Fibroblast of skin of back (primary cell): ENCODE measurements at regions not wholly inside any gene's neighbourhood (a gene's known extent, or its start where the extent isn't known, plus 50 kb on each side); places are given as distances from the start of the nearest gene placed in this dataset.

Experiments
- DNase-seq: peaks from one replicate; pipeline ENCODE4 v3.0.0-alpha.2; 2013

GRCh38 chr1:106705971-106706370 lies 350.5 kb upstream of the PRMT6 start:
- no peak for DNase-seq

- peak; percentile 82 for DNase-seq
These were observed 338.9 kb upstream of the PRMT6 start for GRCh38 chr1:106717591-106717990.

- DNase-seq: no peak
These were observed 334.7 kb upstream of the PRMT6 start for GRCh38 chr1:106721790-106722189.

- no peak for DNase-seq
These were observed 334.0 kb upstream of the PRMT6 start for GRCh38 chr1:106722466-106722865.

- DNase-seq: peak; percentile 8
These were observed 329.3 kb upstream of the PRMT6 start for GRCh38 chr1:106727171-106727570.

GRCh38 chr1:106746448-106747085 lies 309.9 kb upstream of the PRMT6 start:
- no peak for DNase-seq

GRCh38 chr1:106747232-106747631 lies 309.2 kb upstream of the PRMT6 start:
- no peak for DNase-seq

GRCh38 chr1:106747791-106748190 lies 308.7 kb upstream of the PRMT6 start:
- DNase-seq: no peak

GRCh38 chr1:106748606-106749005 lies 307.9 kb upstream of the PRMT6 start:
- no peak for DNase-seq

GRCh38 chr1:106749491-106749890 lies 307.0 kb upstream of the PRMT6 start:
- no peak for DNase-seq

- DNase-seq: no peak
These were observed 306.6 kb upstream of the PRMT6 start for GRCh38 chr1:106749906-106750305.

- no peak for DNase-seq
These were observed 305.5 kb upstream of the PRMT6 start for GRCh38 chr1:106751002-106751401.

GRCh38 chr1:106753066-106753465 lies 303.4 kb upstream of the PRMT6 start:
- DNase-seq: peak; percentile 45

- no peak for DNase-seq
These were observed 301.5 kb upstream of the PRMT6 start for GRCh38 chr1:106754957-106755356.

- peak; percentile 79 for DNase-seq
These were observed 300.6 kb upstream of the PRMT6 start for GRCh38 chr1:106755682-106756406.

GRCh38 chr1:106756752-106757151 lies 299.7 kb upstream of the PRMT6 start:
- DNase-seq: no peak

- DNase-seq: peak; percentile 44
These were observed 288.4 kb upstream of the PRMT6 start for GRCh38 chr1:106768077-106768476.

GRCh38 chr1:106768501-106768900 lies 288.0 kb upstream of the PRMT6 start:
- DNase-seq: peak; percentile 75

GRCh38 chr1:106773206-106773605 lies 283.3 kb upstream of the PRMT6 start:
- no peak for DNase-seq

- DNase-seq: no peak
These were observed 276.4 kb upstream of the PRMT6 start for GRCh38 chr1:106780066-106780465.

GRCh38 chr1:106780806-106781569 lies 275.5 kb upstream of the PRMT6 start:
- peak; percentile 43 for DNase-seq

- no peak for DNase-seq
These were observed 271.3 kb upstream of the PRMT6 start for GRCh38 chr1:106785176-106785575.

- no peak for DNase-seq
These were observed 269.0 kb upstream of the PRMT6 start for GRCh38 chr1:106787520-106787919.

- DNase-seq: no peak
These were observed 266.8 kb upstream of the PRMT6 start for GRCh38 chr1:106789686-106790085.
